Astrocyte of the cerebellum (primary cell): ENCODE measurements at regions not wholly inside any gene's neighbourhood (a gene's known extent, or its start where the extent isn't known, plus 50 kb on each side); places are given as distances from the start of the nearest gene placed in this dataset.

Experiments used
- DNase-seq: peaks from one replicate; pipeline ENCODE4 v3.0.0-alpha.2; 2011; ENCODE audit warnings: low read depth
- H3K4me3 ChIP-seq: 2 replicates; pipeline ENCODE4 v1.5.1; 2011; ENCODE audit warnings: mild to moderate bottlenecking, low read depth, low read length, moderate library complexity
- CTCF ChIP-seq: IDR thresholded peaks from 2 replicates; pipeline ENCODE4 v1.5.1; 2012; ENCODE audit warnings: low read length, low read depth, moderate library complexity, mild to moderate bottlenecking; ENCODE audit errors: missing control alignments
- in situ Hi-C: cut with HindIII; loops from 2 replicates; pipeline ENCODE4 v1.10.0; 2017; ENCODE audit warnings: low sequenced_read_pairs

DNA sequence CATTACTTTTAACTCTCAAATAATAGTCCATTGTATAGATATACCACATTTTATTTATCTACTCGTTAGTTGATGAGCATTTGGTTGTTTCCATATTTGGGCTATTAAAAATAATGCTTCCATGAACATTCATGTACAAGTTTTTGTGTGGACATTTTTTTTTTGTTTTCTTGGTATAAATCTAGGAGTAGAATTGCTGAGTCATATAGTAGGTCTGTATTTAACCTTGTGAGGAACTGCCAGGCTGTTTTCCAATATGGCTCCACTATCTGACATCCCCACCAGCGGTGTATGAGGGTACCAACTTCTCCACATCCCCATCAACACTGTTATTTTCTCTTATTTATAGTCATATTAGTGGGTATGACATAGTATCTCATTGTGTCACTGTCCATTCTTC lies 143.1 kb downstream of the RAP2A start:
- no peak overlapping the region for H3K4me3 ChIP-seq
- no peak for DNase-seq
- in situ Hi-C loops, result no loop called here
- TF ChIP-seq CTCF, result no peak

GRCh38 chr13:97582170-97582569 lies 148.2 kb downstream of the RAP2A start:
- in situ Hi-C loops, result no loop called here
- no peak overlapping the region for H3K4me3 ChIP-seq
- no peak for TF ChIP-seq CTCF
- no peak for DNase-seq

- no peak overlapping the region for H3K4me3 ChIP-seq
- DNase-seq, result no peak
- in situ Hi-C loops, result no loop called here
- TF ChIP-seq CTCF, result no peak
Observed at GRCh38 chr13:97583907-97584497, 150.0 kb downstream of the RAP2A start.

DNA sequence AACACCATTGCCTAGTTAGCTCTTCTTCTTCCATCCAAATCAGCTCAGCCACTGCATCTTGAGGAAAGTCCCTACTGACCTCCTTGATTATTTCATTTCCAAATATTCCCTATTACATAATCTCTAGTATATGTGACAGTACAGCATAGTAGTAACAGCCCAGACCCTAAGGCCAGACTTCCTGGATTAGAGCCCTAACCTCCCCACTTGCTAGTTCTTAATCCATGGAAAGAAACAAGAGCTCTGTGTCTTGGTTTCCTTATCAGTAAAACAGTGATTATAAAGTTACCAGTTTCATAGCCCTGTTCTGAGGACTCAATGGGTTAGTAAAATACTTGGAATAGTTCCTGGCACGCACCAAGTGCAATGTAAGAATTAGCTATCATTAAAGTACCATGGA lies 153.0 kb downstream of the RAP2A start:
- no peak for DNase-seq
- H3K4me3 ChIP-seq, result no peak overlapping the region

GRCh38 chr13:97588993-97589392 lies 155.0 kb downstream of the RAP2A start:
- no peak for DNase-seq
- TF ChIP-seq CTCF, result no peak
- in situ Hi-C loops, result no loop called here
- no peak overlapping the region for H3K4me3 ChIP-seq

More for the DNA sequence above, 153.0 kb downstream of the RAP2A start:
- in situ Hi-C loops, result no loop called here
- TF ChIP-seq CTCF, result no peak

DNA sequence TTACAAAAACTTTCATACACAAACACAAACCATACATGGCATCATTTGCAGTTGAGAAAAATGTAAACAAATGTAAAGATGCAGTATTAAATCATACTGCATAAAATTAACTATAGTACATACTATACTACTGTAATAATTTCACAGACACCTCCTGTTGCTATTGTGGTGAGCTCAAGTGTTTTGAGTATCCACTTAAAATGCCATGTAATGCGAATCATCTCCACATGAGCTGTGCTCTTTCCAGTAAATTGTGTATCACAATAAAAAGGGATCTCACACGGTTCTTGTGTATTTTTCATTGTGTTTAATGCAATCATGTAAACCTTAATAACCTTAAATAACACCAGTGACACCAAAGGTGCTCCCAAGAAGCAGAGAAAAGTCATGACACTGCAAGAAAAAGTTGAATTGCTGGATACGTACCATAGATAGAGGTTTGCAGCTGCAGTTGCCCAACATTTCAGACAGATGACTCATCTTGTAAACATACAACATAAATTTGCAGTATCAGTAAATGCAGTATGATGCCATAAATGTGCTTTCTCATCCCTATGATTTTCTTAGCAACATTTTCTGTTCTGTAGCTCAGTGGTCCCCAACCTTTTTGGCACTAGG lies 166.6 kb downstream of the RAP2A start:
- TF ChIP-seq CTCF, result no peak
- peak; percentile 33 for DNase-seq
- no peak overlapping the region for H3K4me3 ChIP-seq
- in situ Hi-C loops, result no loop called here
